ENCODE measurements at regions not wholly inside any gene's neighbourhood (a gene's known extent, or its start where the extent isn't known, plus 50 kb on each side); places are given as distances from the start of the nearest gene placed in this dataset.
"Not testable (repeated sequence)": the region's sequence is repeated elsewhere in the genome, so short reads cannot be mapped to it uniquely, and the experiment has no call there.

GRCh38 chr15:79492065-79492464 lies 59.9 kb downstream of the MINAR1 start:
- no peak for DNase-seq (ENCODE audit: low read depth in 3 of 3)

- no peak for DNase-seq (ENCODE audit: low read depth in 3 of 3)
Observed at GRCh38 chr15:79494384-79494909, 62.3 kb downstream of the MINAR1 start.

GRCh38 chr15:79494963-79495755 lies 63.0 kb downstream of the MINAR1 start:
- no peak for DNase-seq (ENCODE audit: low read depth in 3 of 3)

- no peak for DNase-seq (ENCODE audit: low read depth in 3 of 3)
Observed at GRCh38 chr15:79495775-79496174, 63.6 kb downstream of the MINAR1 start.

- no peak for DNase-seq (ENCODE audit: low read depth in 3 of 3)
Observed at GRCh38 chr15:79496838-79497237, 64.7 kb downstream of the MINAR1 start.

GRCh38 chr15:79501086-79501485 lies 69.0 kb downstream of the MINAR1 start:
- no peak for DNase-seq (ENCODE audit: low read depth in 3 of 3)

GRCh38 chr15:79505956-79506355 lies 73.8 kb downstream of the MINAR1 start:
- no peak for DNase-seq (ENCODE audit: low read depth in 3 of 3)

- DNase-seq (ENCODE audit: low read depth in 3 of 3) = not testable (repeated sequence)
Observed at GRCh38 chr15:79512844-79513243, 80.7 kb downstream of the MINAR1 start.

GRCh38 chr15:79513417-79513816 lies 81.3 kb downstream of the MINAR1 start:
- DNase-seq (ENCODE audit: low read depth in 3 of 3) = no peak

GRCh38 chr15:79513940-79514339 lies 81.8 kb downstream of the MINAR1 start:
- no peak for DNase-seq (ENCODE audit: low read depth in 3 of 3)

- DNase-seq (ENCODE audit: low read depth in 3 of 3) = no peak
Observed at GRCh38 chr15:79515300-79516027, 83.3 kb downstream of the MINAR1 start.

- DNase-seq (ENCODE audit: low read depth in 3 of 3) = no peak
Observed at GRCh38 chr15:79516155-79516554, 84.0 kb downstream of the MINAR1 start.

GRCh38 chr15:79516646-79517045 lies 84.5 kb downstream of the MINAR1 start:
- no peak for DNase-seq (ENCODE audit: low read depth in 3 of 3)

- no peak for DNase-seq (ENCODE audit: low read depth in 3 of 3)
Observed at GRCh38 chr15:79519628-79520027, 87.5 kb downstream of the MINAR1 start.

GRCh38 chr15:79520654-79521053 lies 88.5 kb downstream of the MINAR1 start:
- DNase-seq (ENCODE audit: low read depth in 3 of 3) = no peak

- DNase-seq (ENCODE audit: low read depth in 3 of 3) = no peak
Observed at GRCh38 chr15:79522656-79523055, 90.5 kb downstream of the MINAR1 start.

- no peak for DNase-seq (ENCODE audit: low read depth in 3 of 3)
Observed at GRCh38 chr15:79523266-79523665, 91.1 kb downstream of the MINAR1 start.

GRCh38 chr15:79524531-79524930 lies 92.4 kb downstream of the MINAR1 start:
- no peak for DNase-seq (ENCODE audit: low read depth in 3 of 3)

- DNase-seq (ENCODE audit: low read depth in 3 of 3) = no peak
Observed at GRCh38 chr15:79526376-79526775, 94.2 kb downstream of the MINAR1 start.

GRCh38 chr15:79527821-79528220 lies 95.7 kb downstream of the MINAR1 start:
- no peak for DNase-seq (ENCODE audit: low read depth in 3 of 3)

GRCh38 chr15:79529157-79529785 lies 97.1 kb downstream of the MINAR1 start:
- DNase-seq (ENCODE audit: low read depth in 3 of 3) = no peak

GRCh38 chr15:79535536-79535935 lies 103.4 kb downstream of the MINAR1 start:
- no peak for DNase-seq (ENCODE audit: low read depth in 3 of 3)
